ENCODE measurements at regions not wholly inside any gene's neighbourhood (a gene's known extent, or its start where the extent isn't known, plus 50 kb on each side); places are given as distances from the start of the nearest gene placed in this dataset.

GRCh38 chr4:123943976-123944375, 547.4 kb downstream of the SPRY1 start:
- TF ChIP-seq CTCF (IDR thresholded peaks at IDR 0.05; ENCODE audit: low read length), result no peak
- no peak for TF ChIP-seq EZH2 (IDR thresholded peaks at IDR 0.05; ENCODE audit: borderline replicate concordance, low read length)
